Ishikawa (cell line): ENCODE measurements at regions not wholly inside any gene's neighbourhood (a gene's known extent, or its start where the extent isn't known, plus 50 kb on each side); places are given as distances from the start of the nearest gene placed in this dataset.

ENCODE experiments used
- CEBPB ChIP-seq: IDR thresholded peaks from 2 replicates; pipeline ENCODE4 v1.6.1; 2012
- CREB1 ChIP-seq: IDR thresholded peaks from 2 replicates; pipeline ENCODE4 v1.6.1; 2012; ENCODE audit warnings: low read depth
- EGR1 ChIP-seq: IDR thresholded peaks from 2 replicates; pipeline ENCODE4 v1.6.1; 2012
- EP300 ChIP-seq: IDR thresholded peaks from 2 replicates; pipeline ENCODE4 v1.6.1; 2012; ENCODE audit warnings: borderline replicate concordance
- FOXM1 ChIP-seq: IDR thresholded peaks from 2 replicates; pipeline ENCODE4 v1.6.1; 2012; ENCODE audit warnings: low read depth, borderline replicate concordance
- NFIC ChIP-seq: IDR thresholded peaks from 2 replicates; pipeline ENCODE4 v1.6.1; 2012
- RAD21 ChIP-seq: IDR thresholded peaks from 2 replicates; pipeline ENCODE4 v1.6.1; 2012; ENCODE audit warnings: low read depth
- TAF1 ChIP-seq: IDR thresholded peaks from 2 replicates; pipeline ENCODE4 v1.6.1; 2012; ENCODE audit warnings: low read depth, mild to moderate bottlenecking
- TCF12 ChIP-seq: IDR thresholded peaks from 2 replicates; pipeline ENCODE4 v1.6.1; 2012; ENCODE audit warnings: low read depth
- TEAD4 ChIP-seq: IDR thresholded peaks from 2 replicates; pipeline ENCODE4 v1.6.1; 2012
- YY1 ChIP-seq: IDR thresholded peaks from 2 replicates; pipeline ENCODE4 v1.6.1; 2012; ENCODE audit warnings: low read depth
- TF ChIP-seq, protein P1 (sequence below): IDR thresholded peaks from 2 replicates; pipeline ENCODE4 v1.6.1; 2012
- TF ChIP-seq, protein P2 (sequence below): IDR thresholded peaks from 2 replicates; pipeline ENCODE4 v1.6.1; 2012
- TF ChIP-seq, protein P3 (sequence below): IDR thresholded peaks from 2 replicates; pipeline ENCODE4 v1.6.1; 2012; ENCODE audit warnings: low read depth, mild to moderate bottlenecking

DNA sequence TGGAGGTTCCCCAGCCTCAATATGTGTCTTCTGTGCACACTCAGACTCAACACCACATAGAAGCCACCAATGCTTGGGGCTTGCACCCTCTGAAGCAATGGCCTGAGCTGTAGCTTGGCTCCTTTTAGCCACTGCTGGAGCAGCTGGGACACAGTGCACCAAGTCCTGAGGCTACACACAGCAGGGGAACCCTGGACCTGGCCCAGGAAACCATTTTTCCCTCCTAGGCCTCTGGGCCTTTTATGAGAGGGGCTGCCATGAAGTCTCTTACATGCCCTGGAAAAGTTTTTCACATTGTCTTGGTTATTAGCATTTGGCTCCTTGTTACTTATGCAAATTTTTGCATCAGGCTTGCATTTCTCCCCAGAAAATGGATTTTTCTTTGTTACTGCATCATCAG lies 306.2 kb downstream of the CPXCR1 start:
- TF ChIP-seq NFIC (no peak), EGR1 (no peak), YY1 (no peak), TAF1 (no peak), TEAD4 (no peak), FOXM1 (no peak), EP300 (no peak)
- TF ChIP-seq, protein P1, sequence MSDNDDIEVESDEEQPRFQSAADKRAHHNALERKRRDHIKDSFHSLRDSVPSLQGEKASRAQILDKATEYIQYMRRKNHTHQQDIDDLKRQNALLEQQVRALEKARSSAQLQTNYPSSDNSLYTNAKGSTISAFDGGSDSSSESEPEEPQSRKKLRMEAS: no peak
- TF ChIP-seq, protein P2, sequence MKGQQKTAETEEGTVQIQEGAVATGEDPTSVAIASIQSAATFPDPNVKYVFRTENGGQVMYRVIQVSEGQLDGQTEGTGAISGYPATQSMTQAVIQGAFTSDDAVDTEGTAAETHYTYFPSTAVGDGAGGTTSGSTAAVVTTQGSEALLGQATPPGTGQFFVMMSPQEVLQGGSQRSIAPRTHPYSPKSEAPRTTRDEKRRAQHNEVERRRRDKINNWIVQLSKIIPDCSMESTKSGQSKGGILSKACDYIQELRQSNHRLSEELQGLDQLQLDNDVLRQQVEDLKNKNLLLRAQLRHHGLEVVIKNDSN: no peak
- TF ChIP-seq, protein P3, sequence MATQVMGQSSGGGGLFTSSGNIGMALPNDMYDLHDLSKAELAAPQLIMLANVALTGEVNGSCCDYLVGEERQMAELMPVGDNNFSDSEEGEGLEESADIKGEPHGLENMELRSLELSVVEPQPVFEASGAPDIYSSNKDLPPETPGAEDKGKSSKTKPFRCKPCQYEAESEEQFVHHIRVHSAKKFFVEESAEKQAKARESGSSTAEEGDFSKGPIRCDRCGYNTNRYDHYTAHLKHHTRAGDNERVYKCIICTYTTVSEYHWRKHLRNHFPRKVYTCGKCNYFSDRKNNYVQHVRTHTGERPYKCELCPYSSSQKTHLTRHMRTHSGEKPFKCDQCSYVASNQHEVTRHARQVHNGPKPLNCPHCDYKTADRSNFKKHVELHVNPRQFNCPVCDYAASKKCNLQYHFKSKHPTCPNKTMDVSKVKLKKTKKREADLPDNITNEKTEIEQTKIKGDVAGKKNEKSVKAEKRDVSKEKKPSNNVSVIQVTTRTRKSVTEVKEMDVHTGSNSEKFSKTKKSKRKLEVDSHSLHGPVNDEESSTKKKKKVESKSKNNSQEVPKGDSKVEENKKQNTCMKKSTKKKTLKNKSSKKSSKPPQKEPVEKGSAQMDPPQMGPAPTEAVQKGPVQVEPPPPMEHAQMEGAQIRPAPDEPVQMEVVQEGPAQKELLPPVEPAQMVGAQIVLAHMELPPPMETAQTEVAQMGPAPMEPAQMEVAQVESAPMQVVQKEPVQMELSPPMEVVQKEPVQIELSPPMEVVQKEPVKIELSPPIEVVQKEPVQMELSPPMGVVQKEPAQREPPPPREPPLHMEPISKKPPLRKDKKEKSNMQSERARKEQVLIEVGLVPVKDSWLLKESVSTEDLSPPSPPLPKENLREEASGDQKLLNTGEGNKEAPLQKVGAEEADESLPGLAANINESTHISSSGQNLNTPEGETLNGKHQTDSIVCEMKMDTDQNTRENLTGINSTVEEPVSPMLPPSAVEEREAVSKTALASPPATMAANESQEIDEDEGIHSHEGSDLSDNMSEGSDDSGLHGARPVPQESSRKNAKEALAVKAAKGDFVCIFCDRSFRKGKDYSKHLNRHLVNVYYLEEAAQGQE: no peak

DNA sequence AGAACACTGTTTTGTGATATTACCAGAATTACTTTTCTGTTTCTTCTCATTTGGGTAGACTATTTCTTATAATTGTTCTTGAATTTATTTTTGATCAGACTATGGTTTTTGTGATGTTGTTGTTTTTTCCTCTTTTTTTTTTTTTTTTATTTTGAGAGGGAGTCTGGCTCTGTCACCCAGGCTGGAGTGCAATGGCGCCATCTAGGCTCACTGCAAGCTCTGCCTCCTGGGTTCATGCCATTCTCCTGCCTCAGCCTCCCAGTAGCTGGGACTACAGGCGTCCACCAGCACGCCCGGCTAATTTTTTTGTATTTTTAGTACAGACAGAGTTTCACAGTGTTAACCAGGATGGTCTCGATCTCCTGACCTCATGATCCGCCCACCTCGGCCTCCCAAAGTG lies 352.6 kb downstream of the CPXCR1 start:
- TF ChIP-seq RAD21: peak; percentile 17; the same call in 1 of the 2 replicates

DNA sequence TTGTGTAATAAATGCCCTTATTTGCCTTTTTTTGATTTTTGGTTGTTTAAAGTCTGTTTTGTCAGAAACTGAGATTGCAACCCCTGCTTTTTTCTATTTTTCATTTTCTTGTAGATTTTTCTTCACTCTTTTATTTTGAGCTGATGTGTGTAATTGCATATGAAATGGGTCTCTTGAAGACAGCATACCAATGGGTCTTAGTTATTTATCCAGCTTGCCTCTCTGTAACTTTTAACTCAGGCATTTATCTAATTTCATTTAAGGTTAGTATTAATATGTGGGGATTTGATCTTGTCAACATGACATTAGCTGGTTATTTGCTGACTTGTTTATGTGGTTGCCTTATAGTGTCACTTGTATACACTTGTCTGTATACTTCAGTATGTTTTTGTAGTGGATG lies 378.0 kb downstream of the CPXCR1 start:
- no peak for TF ChIP-seq TCF12
- no peak for TF ChIP-seq TEAD4
- TF ChIP-seq RAD21: no peak
- TF ChIP-seq, protein P1: no peak
- TF ChIP-seq NFIC: no peak
- no peak for TF ChIP-seq CEBPB
- TF ChIP-seq TAF1: no peak
- no peak for TF ChIP-seq CREB1
- TF ChIP-seq EP300: no peak
- TF ChIP-seq FOXM1: no peak
- TF ChIP-seq, protein P2: no peak
